Muscle of arm (tissue), 1 donor: ENCODE measurements at regions not wholly inside any gene's neighbourhood (a gene's known extent, or its start where the extent isn't known, plus 50 kb on each side); places are given as distances from the start of the nearest gene placed in this dataset.

Source experiments
- DNase-seq: peaks from one replicate; pipeline ENCODE4 v3.0.0-alpha.2; 2013

GRCh38 chr11:122234257-122234656, 118.2 kb upstream of the BLID start:
- DNase-seq = no peak

GRCh38 chr11:122232985-122233384, 117.0 kb upstream of the BLID start:
- no peak for DNase-seq

- DNase-seq = no peak
These were observed 114.4 kb upstream of the BLID start for GRCh38 chr11:122230385-122230755.

- DNase-seq = no peak
These were observed 113.7 kb upstream of the BLID start for GRCh38 chr11:122229481-122230384.

GRCh38 chr11:122229078-122229477, 113.1 kb upstream of the BLID start:
- DNase-seq = no peak

- no peak for DNase-seq
These were observed 110.9 kb upstream of the BLID start for GRCh38 chr11:122226810-122227379.

- no peak for DNase-seq
These were observed 108.9 kb upstream of the BLID start for GRCh38 chr11:122224867-122225266.

GRCh38 chr11:122220321-122220720, 104.3 kb upstream of the BLID start:
- DNase-seq = no peak

- DNase-seq = no peak
These were observed 103.8 kb upstream of the BLID start for GRCh38 chr11:122219791-122220190.

GRCh38 chr11:122215244-122215992, 99.4 kb upstream of the BLID start:
- DNase-seq = peak; percentile 79

GRCh38 chr11:122214567-122214966, 98.6 kb upstream of the BLID start:
- no peak for DNase-seq

GRCh38 chr11:122214080-122214479, 98.1 kb upstream of the BLID start:
- DNase-seq = no peak

GRCh38 chr11:122213171-122213570, 97.2 kb upstream of the BLID start:
- DNase-seq = no peak

GRCh38 chr11:122210367-122210997, 94.5 kb upstream of the BLID start:
- DNase-seq = no peak

- DNase-seq = peak; percentile 70
These were observed 93.8 kb upstream of the BLID start for GRCh38 chr11:122209619-122210366.

GRCh38 chr11:122207921-122208764, 92.1 kb upstream of the BLID start:
- no peak for DNase-seq

- DNase-seq = peak; percentile 86
These were observed 91.5 kb upstream of the BLID start for GRCh38 chr11:122207505-122207904.

- no peak for DNase-seq
These were observed 89.0 kb upstream of the BLID start for GRCh38 chr11:122205036-122205435.

GRCh38 chr11:122204206-122204605, 88.2 kb upstream of the BLID start:
- no peak for DNase-seq

GRCh38 chr11:122202951-122203456, 87.0 kb upstream of the BLID start:
- peak; percentile 82 for DNase-seq
